ENCODE measurements at regions not wholly inside any gene's neighbourhood (a gene's known extent, or its start where the extent isn't known, plus 50 kb on each side); places are given as distances from the start of the nearest gene placed in this dataset.

GRCh38 chr4:19366916-19367315 lies 884.8 kb upstream of the SLIT2 start:
- CTCF ChIA-PET, result no interaction called here
- BruUV-seq (replicated peaks), result no TSS peak
- Histone ChIP-seq H3K27ac (ENCODE audit: low read depth, low read length, poor library complexity, severe bottlenecking) (no peak overlapping the region), H3K4me3 (ENCODE audit: low read depth, low read length, poor library complexity, severe bottlenecking) (no peak overlapping the region), H3K4me1 (ENCODE audit: insufficient read depth, low read length, poor library complexity, severe bottlenecking) (no peaks in the 10 kb centered on the region), H3K36me3 (ENCODE audit: insufficient read depth, low read length, poor library complexity, severe bottlenecking) (no peaks in the 10 kb centered on the region), H3K27me3 (replicated peaks; ENCODE audit: insufficient read depth, low read depth, low read length, poor library complexity) (no peaks in the 10 kb centered on the region), H3K9me3 (ENCODE audit: low read depth, low read length, poor library complexity, severe bottlenecking) (no peaks in the 10 kb centered on the region)
- intact Hi-C loops (cut with micrococcal nuclease; ENCODE audit: unreplicated experiment), result no loop called here
- no peak for DNase-seq (ENCODE audit: low spot score)
- no peak for TF ChIP-seq CTCF (conservative IDR thresholded peaks at IDR 0.05; ENCODE audit: low read depth, low read length)
- no peak for TF ChIP-seq EZH2 (IDR thresholded peaks at IDR 0.05; ENCODE audit: borderline replicate concordance, low read depth, low read length, poor library complexity, severe bottlenecking)
- POLR2A ChIA-PET (ENCODE audit: low non-redundant PET), result no interaction called here

DNA sequence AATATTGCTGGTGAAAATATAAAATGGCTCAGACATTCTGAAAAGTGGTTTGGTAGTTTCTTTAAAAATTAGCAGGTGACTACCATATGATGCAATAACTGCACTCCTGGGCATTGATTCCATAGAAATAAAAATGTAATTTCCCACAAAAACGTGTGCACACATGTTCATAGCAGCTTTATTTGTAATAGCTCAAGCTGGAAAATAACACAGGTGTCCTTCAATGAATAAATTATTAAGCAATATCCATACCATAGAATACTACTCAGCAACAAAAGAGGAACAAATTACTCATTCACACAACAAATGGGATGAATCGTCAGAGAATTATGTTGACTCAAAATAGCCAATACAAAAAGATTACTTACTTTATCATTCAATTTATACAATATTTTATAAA lies 893.7 kb upstream of the SLIT2 start:
- BruUV-seq (replicated peaks), result no TSS peak
- H3K4me3 ChIP-seq (ENCODE audit: low read depth, low read length, poor library complexity, severe bottlenecking), result no peak overlapping the region
- ChIA-PET POLR2A (ENCODE audit: low non-redundant PET) (no interaction called here), CTCF (no interaction called here)
- H3K36me3 ChIP-seq (ENCODE audit: insufficient read depth, low read length, poor library complexity, severe bottlenecking), result no peaks in the 10 kb centered on the region
- intact Hi-C loops (cut with micrococcal nuclease; ENCODE audit: unreplicated experiment), result no loop called here
- no peaks in the 10 kb centered on the region for H3K9me3 ChIP-seq (ENCODE audit: low read depth, low read length, poor library complexity, severe bottlenecking)
- H3K27ac ChIP-seq (ENCODE audit: low read depth, low read length, poor library complexity, severe bottlenecking), result no peak overlapping the region
- H3K27me3 ChIP-seq (replicated peaks; ENCODE audit: insufficient read depth, low read depth, low read length, poor library complexity), result no peaks in the 10 kb centered on the region
- TF ChIP-seq EZH2 (IDR thresholded peaks at IDR 0.05; ENCODE audit: borderline replicate concordance, low read depth, low read length, poor library complexity, severe bottlenecking) (no peak), CTCF (conservative IDR thresholded peaks at IDR 0.05; ENCODE audit: low read depth, low read length) (no peak)
- no peak for DNase-seq (ENCODE audit: low spot score)
- H3K4me1 ChIP-seq (ENCODE audit: insufficient read depth, low read length, poor library complexity, severe bottlenecking), result no peaks in the 10 kb centered on the region

DNA sequence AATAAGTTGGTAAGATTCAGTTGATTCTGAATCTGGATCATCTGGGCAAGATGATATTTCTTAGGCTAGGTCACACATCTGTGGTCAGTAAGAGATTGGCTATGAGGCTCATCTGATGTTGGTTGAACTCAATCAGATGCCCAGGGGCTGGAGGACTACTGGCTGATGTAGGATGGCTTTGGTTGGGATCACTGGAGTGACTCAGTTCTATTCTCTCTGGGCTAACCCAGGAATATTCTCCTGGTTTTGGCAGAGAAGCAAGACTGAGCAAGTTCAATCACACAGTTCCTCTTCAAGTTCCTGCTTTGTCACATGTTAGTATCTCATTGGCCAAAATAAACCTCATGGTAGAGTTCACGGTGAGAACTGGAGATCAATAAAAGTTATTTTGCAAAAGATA lies 902.3 kb upstream of the SLIT2 start:
- no peaks in the 10 kb centered on the region for H3K4me1 ChIP-seq (ENCODE audit: insufficient read depth, low read length, poor library complexity, severe bottlenecking)
- H3K36me3 ChIP-seq (ENCODE audit: insufficient read depth, low read length, poor library complexity, severe bottlenecking), result no peaks in the 10 kb centered on the region
- H3K4me3 ChIP-seq (ENCODE audit: low read depth, low read length, poor library complexity, severe bottlenecking), result no peak overlapping the region
- ChIA-PET CTCF (no interaction called here), POLR2A (ENCODE audit: low non-redundant PET) (no interaction called here)
- no peak overlapping the region for H3K27ac ChIP-seq (ENCODE audit: low read depth, low read length, poor library complexity, severe bottlenecking)
- DNase-seq (ENCODE audit: low spot score), result no peak
- intact Hi-C loops (cut with micrococcal nuclease; ENCODE audit: unreplicated experiment), result no loop called here
- no TSS peak for BruUV-seq (replicated peaks)
- no peaks in the 10 kb centered on the region for H3K27me3 ChIP-seq (replicated peaks; ENCODE audit: insufficient read depth, low read depth, low read length, poor library complexity)
- TF ChIP-seq EZH2 (IDR thresholded peaks at IDR 0.05; ENCODE audit: borderline replicate concordance, low read depth, low read length, poor library complexity, severe bottlenecking) (no peak), CTCF (conservative IDR thresholded peaks at IDR 0.05; ENCODE audit: low read depth, low read length) (no peak)
- no peaks in the 10 kb centered on the region for H3K9me3 ChIP-seq (ENCODE audit: low read depth, low read length, poor library complexity, severe bottlenecking)
